ENCODE measurements at regions not wholly inside any gene's neighbourhood (a gene's known extent, or its start where the extent isn't known, plus 50 kb on each side); places are given as distances from the start of the nearest gene placed in this dataset.

DNA sequence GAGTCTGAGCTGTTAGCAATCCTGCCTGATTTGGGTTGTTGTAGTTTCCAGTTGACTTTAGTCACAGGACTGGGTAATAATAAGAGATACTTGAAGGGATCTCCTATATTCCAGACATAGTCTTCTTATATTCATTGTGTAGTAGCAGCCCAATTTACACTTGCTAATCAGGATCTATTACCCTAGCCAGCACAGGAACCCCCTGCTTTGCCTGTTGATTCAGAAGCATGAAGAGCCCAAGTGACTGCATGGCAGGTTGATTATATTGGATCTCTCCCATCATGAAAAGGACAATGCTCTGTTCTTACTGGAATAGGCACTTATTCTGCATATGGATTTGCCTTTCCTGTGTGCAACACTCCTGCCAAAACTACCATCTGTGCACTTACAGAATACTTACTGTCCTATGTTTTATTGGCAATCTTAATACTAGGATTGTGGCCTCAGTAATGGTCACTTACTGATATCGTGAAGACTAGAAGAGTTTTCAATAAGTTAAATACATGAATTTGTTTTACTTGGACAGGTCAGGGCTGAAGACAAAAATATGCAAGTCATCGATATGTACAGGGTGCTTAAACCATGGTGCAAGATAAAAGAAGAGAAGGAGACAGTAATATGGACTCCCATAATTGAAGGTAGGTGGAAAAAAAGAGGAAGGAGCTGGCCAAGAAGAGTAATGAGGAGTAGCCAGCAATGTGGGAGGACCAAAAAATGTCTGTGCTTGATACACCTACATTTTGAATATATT, 304.1 kb downstream of the MCTP2 start:
- DNase-seq (ENCODE audit: low spot score) = no peak

DNA sequence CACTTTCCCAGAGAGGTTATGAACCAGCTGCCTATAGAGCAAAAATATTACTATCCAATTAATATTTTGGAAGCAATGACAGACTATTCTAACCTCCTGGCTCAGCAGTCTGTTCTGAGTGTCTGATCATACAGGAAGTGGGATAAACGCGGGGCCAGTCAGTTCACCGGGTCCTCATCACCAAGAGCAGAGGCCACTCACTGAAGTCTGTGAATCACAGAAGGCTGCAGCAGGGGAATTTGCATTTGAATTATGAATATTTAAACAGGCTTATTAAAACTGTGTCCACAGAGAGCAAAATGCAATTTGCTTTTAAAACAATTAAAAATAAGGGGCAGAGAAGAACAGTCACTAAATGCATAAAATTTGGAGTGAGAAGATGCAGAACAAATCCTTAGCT, 305.2 kb downstream of the MCTP2 start:
- no peak for DNase-seq (ENCODE audit: low spot score)

DNA sequence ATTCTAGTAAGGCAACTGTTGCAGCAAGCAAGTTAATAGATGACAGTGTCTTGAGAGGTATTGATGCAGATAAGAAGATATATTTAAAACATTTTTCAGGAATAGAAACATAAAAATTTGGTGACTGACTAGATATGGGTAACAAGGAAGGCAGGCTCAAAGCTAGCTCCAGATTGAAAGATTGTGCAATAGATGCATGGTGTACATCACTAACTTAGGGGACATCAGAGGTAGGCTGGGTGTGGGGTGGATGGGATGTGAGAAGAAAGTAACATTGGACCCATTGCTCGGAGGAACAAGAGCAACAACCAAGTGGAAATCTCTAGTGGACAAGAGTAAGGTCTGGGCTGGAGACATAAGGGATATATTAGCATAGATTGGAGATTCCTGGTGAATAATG, 306.9 kb downstream of the MCTP2 start:
- no peak for DNase-seq (ENCODE audit: low spot score)

DNA sequence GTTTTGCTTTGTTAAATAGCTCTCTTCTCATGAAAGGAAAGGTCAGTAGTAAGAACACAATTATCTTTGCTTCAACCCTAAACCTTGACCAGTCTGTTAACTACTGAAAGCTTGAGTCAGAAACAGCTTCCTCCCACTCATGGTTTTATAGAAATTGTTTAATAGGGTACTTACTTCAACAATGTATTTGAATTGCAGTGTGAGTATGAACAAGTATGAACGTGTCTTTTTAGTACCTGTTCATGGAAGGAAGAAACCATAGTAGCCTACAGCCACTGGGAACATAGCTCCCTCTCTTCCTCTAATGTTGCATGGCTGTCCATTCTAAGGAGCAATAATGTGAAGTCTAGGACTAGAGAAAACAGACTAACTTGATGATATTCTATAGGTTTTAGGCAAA, 311.0 kb downstream of the MCTP2 start:
- no peak for DNase-seq (ENCODE audit: low spot score)

DNA sequence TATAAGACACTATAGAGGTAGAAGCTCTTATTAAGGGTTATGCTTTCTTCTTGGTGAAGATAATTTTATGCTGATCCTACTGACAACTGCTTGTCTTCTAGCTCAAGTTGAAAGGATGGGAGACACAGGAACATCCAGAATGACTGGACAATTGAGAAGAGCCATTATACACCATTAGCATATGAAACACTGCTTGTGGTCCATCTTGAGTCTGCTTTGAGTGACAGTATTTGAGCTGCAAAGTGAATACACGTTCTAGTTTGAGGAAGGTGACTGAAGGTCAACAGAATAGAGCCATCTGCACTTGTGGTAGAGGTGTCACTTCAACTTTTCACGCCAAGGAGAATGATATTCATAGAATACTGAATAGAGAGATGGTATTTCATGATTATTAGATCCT, 315.4 kb downstream of the MCTP2 start:
- no peak for DNase-seq (ENCODE audit: low spot score)

DNA sequence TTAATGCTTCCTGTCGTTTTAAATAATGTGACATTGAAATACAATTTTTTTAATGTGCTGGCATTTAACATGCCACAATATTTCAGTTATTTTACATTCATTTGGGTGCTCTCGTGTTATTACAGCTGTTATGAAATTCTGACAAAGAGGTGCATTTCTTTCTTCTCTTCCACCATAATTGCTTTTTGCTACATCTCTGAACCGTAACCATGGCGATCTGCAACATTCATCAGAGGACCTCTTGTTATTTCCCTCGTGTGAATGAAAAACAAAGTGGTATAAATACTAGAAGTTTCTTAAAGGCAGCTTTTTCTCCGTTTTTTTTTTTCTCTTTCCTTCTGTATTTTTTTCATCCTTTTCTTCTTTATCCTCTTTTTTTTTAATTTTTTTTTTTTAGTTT, 316.4 kb downstream of the MCTP2 start:
- DNase-seq (ENCODE audit: low spot score) = no peak

DNA sequence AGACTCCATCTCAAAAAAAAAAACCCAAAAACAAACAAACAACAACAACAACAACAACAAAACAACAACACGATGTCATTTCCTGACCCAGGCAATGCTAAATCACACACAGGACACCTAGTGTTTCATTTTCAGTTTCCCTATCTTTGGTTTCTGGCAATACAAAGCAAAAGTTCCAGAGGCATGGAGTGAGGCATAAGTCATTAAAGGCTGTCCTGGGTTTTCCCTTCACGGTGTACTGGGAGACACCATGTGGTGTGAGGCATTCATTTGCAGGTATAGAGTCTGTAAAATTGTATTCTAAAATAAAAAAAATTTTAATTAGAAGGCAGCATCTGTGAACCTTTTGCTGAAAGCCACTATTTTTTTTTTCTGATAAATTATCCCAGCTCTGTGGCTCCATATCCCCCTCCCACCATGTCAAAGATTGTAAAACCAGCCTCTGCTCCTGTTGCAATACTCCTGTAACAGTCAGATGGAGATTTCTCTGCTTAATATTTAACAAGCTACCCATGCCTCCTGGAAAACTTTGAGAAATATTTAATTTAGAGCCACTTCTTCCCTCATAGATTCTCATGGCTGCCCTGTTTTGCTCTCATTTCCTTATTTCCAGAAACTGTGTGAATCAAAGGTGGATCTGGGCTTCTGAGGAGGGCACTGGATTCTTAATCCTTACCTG, 324.6 kb downstream of the MCTP2 start:
- DNase-seq (ENCODE audit: low spot score) = no peak

DNA sequence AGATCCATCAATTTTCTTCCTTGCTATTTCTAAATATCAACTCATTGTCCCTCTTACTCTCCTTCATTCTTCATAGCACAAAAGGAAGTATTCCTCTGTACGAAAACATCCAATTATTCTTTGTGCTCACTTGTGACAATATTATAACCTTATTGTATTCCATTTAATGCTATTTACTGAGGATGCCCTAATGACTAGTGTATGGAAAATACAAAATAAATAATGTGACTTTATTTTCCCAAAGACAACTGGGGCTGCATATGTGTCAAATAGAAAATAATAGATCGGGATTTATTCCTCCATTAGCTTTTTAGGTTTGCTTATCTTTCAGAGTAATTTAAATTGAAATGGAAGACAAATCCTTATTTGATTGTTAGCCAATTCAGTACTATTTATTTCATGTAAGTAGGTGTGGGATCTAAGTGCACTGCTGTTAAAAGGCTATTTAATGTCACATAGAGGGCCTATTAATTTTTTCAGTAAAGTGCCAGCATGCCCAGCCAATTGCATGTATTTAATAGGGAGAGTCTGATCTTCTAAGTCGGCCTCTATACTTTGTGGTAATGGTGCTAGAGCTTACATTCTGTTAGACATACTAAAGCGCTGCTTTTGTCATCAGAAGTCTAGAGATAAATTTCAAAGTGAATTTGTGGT, 329.8 kb downstream of the MCTP2 start:
- no peak for DNase-seq (ENCODE audit: low spot score)

DNA sequence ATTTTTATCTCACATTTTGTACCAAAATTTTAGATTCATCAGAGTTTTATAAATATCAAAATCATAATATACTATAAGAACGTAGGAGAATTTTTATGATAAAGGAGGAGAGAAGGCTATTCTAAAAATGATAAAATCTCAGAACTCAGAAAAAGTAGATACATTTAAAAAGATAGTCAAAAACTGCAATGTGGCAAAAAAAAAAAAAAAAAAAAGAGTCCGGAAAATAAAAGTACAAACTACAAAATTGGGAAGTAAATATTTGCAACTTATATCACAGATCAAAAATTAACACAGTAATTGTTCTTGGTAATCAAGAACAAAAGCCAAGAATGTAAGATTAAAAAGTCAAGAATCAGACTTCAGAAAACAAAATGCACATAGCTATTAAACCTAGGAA, 332.1 kb downstream of the MCTP2 start:
- DNase-seq (ENCODE audit: low spot score) = no peak

DNA sequence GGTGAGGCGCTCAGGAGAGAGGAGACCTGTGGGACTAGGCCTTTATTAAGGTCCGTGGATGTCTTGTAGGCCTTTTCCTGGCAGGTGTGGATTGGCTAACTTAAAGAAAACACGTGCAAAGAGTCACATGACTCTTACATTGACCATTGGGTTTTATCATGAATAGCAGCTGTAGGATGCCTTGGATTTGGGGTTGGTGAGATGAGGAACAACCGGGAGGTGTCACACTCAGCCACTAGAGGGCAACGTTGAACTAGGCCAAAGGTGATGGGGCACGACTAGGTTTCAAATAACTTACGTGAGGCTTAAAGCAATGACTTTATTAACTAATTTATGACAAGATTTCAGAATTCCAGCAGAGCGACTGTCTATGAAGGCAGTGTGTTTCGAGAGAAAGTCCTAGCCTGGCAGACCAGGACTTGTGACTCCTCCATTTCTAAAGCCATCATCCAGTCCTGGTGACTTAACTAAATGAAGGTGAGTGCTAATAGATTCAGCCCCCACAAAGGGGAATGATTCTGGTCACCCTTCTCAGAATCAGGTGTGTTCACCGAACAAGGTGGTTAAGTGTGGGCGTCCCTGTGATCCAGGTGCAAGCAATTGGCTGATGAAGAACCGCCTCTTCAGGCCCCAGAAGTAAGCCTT, 345.6 kb downstream of the MCTP2 start:
- DNase-seq (ENCODE audit: low spot score) = peak; percentile 16

DNA sequence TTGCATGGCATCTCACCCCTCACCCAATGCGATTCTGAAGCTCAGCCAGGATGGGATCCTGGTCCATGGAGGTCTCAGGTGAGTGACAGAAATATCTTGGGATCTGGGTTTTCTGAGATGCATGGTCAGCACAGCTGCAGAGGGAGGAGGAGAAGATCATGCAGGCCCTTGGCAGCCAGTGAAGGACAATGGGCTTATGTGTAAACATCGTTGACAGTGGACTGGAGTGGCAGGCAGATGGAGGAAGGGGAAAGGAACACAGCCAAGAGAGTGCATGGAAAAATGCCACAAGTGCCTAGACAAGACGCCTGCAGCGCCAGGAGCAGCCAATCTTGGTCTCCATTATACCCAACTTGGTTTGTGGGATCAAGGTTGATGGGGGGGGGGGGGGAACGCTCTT, 347.9 kb downstream of the MCTP2 start:
- no peak for DNase-seq (ENCODE audit: low spot score)

DNA sequence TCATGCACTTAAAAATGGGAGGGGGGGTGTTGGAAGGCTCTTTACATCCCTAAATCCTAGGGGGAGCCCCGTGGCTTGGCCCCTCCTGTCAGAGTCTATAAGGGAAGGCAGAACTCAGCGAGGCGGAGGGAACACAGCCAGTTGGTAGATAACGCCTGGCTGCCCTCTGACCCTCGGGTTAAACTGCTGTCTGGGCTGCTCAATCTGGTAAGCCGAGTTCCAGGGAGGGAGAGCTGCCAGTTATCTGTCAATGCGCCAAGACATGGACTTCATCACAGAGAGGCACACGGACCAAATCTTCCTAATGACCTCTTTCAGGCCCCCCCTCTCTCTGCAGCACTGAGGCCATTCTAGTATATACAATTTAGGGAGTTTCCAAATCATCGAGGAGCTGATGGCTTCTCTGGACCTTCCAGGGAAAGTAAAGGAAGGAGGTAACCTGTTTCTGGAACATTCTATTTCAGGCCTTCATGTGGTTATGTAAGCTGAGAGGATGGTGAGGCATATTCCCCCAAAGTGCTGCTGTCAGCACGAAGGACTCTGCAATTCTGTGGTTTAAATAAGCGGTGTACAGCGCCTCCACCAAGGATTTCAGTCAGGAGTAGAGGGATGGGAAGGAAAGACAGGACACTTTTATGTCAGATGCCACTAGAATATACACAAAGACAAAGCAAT, 349.0 kb downstream of the MCTP2 start:
- no peak for DNase-seq (ENCODE audit: low spot score)

DNA sequence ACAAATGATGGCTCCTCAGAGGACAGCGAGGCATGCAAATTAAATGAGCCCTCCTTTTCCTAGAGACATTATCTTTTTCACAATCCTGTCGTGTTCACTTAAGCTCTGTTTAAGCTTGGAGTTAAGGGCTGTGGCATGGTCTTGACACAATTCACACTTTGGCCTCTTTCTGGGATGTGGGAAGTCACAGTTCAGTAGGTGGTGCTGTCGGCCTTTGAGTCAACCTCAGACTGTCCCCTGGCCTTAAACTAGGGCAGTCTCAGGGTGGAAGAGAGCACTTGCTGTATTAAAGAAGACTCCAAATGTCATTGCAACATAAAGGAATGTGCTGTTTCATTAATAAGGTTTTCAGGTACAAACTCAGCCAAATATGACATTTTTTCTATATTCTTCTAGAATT, 351.0 kb downstream of the MCTP2 start:
- DNase-seq (ENCODE audit: low spot score) = no peak

DNA sequence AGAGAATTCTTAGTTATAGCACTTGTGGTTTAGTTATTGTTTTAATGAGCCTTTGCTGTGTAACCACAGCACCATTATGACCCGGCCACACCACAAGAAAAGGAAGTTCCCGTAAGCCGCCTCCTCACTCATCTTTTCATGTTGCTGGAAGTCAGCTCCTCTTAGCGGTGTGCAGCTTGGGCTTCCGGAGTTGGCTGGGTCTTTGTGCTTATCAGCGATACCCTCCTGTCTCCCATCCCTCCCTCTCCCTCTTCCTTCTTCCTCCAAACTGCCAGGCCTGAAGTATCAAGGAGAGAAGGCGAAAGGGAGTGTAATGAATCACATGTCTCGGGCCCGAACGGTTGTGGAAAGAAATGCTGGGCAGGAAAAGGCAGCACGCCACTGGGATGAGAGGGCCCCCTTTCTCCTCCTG, 353.5 kb downstream of the MCTP2 start:
- DNase-seq (ENCODE audit: low spot score) = peak; percentile 18

DNA sequence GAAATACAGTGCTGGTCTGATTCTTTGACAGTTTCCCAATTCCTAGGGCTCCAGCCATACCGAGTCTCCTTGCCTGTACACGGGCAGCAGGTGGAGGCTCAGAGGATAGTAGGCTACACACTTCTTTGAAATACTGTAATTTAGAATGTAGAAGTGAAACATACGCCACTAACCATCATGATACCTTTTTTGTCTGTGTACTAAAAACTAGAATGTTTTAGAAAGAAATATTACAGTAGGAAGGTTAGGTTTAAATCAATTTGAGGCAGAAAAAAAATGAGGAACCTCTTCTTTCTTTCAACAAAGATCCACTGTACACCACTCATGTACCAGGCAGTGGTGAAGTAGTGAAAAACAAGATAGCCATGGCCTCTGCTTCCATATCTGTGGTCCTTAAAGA, 354.7 kb downstream of the MCTP2 start:
- DNase-seq (ENCODE audit: low spot score) = no peak

DNA sequence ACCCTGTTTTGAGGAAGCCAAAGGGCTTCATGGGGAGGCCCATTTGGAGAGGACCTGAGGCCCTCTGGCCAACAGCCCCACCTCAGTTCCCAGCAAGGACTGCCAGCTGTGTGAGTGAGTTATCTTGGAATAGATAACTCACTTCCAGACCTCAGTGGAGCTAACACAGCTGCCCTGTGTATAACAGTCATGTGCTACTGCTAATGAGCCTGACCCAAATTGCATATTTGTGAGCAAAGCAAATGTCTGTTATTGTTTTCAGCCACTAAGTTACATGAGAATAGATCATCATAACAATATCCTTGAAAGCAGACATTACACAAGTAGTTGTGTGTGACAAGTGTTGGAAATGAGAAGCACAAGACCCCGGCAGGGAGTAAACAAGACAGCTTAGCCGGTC, 355.8 kb downstream of the MCTP2 start:
- no peak for DNase-seq (ENCODE audit: low spot score)

DNA sequence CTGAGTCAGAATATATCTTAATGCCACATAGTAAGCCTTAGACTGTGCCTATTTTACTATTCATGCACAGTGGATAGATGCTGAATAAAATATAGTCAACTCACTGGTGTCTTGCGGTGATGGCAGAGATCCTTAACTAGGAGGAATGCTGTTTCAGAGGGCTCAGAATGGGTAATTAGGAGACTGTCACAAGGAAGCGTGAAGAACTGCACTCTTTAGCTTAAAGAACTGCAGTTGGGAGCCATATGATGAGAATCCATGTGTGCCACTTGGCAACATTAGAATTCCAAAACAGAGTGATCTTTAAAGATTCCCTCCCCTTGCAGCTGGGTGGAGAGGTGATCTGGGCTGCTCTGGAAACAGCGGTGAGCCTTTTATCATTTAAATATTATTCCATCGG, 357.6 kb downstream of the MCTP2 start:
- no peak for DNase-seq (ENCODE audit: low spot score)

DNA sequence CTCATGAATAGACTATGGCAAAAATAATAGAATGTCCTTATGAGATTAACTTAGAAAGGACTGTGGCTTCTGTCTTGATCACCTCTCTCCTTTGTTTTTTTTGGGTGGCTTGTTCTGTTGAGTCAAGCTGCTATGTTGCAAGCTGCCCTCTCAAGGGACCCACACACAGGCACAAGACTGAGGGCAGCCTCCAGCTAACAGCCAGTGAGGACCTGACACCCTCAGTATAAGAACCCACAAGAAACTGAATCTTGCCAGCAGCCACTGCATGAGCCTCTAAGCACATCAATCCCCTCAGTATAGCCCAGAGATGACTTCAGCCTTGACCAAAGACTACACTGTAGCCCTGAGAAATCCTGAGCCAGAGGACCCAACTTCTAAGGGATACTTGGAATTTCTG, 361.1 kb downstream of the MCTP2 start:
- no peak for DNase-seq (ENCODE audit: low spot score)

DNA sequence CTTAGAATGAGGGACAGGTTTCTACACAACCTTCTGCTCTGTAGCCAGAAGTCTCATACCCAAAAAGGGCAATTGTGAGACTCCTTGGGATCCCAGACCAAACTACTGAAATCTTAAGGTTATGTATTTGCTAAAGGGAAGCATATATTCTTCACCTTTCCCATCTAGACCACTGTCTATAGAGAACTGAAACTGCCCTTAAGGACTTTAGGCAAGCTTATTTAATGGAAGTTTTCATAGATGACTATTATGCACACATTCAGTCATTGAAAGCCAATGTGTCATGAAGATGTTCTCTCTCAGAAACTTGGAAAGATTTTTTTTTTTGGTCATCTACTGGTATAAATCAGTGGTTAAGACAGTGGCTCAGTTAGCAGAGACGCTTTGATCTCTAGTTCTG, 365.3 kb downstream of the MCTP2 start:
- no peak for DNase-seq (ENCODE audit: low spot score)

DNA sequence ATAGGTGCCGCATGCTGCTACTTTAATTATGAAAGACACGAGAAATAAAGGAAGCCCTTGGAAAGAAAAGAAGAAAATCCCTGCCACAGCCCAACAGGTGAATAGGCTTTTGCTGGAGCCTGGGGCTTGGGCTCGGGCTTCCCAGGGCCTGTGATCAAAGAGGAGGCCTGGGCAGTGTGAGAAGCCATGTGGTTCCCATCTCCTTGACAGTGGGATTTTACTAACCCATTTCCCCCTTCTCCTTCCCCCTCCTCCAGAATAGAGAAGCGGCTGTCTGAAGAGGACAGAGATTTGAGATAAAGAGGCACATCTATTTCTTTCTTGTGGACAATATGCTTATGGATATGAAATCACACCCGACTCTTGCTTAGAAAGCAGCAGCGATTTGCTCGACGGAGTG, 369.1 kb downstream of the MCTP2 start:
- no peak for DNase-seq (ENCODE audit: low spot score)

DNA sequence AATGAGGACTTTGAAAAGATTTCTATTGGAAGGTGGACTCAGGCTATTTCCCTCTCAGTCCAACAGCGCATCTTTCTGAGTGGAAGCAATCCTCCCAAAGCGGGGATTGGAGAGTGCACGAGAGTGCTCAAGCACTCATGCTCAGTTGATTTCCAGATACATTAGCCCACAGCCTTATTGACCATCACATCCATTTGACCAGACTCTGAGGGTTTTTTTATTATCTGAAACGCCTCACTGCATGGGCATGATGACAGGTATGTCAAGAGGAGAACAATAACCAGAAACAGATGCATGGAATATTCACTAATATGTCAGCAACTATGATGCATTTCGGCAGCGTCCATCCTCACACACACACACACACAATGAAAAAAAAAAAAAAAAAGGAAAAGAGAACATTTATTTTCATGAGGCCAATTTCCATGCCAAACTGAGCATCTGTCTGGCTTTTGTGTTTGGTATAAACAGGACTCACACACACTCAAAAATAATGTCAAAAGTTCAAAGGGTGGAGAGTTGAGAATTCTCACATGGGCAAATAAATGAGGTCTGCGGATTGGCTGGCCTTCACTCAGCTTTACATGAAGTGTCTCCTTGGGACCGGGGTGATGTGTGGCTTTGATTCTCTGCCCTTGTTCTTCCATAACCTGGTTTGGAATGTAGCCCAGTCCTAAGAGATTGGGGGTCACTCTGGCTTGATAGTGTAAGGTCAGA, 371.6 kb downstream of the MCTP2 start:
- DNase-seq (ENCODE audit: low spot score) = no peak

DNA sequence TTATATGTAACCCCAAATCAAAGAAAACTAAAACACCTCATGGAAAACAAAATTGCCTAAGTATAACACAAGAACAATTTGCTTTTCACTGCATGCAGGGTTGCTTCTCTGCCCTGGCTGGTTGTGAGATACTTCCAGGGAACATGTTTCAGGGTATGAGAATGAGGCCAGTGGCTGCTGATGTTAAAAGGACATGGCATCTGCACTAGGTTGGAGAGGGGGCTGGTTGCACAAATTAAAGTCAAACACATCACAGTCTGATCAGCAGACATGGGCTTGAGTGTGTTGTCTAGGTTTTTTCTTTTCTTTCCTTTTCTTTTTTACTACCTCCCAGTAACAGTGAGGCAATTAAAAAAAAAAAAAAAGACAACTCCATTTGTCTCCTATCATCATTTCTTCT, 374.9 kb downstream of the MCTP2 start:
- DNase-seq (ENCODE audit: low spot score) = no peak
